Nephron (organoid): ENCODE measurements at regions not wholly inside any gene's neighbourhood (a gene's known extent, or its start where the extent isn't known, plus 50 kb on each side); places are given as distances from the start of the nearest gene placed in this dataset.

ENCODE experiments used
- H3K27ac Mint-ChIP-seq, 3 experiments: 2 replicates each; pipeline ENCODE4 v1.8.0; 2020; ENCODE audit warnings: mixed read lengths in 3 of 3, mild to moderate bottlenecking in 2 of 3, moderate library complexity in 1 of 3
- H3K27me3 Mint-ChIP-seq: 2 replicates; pipeline ENCODE4 v1.8.0; 2021; ENCODE audit warnings: low read depth, mild to moderate bottlenecking, moderate library complexity, mixed read lengths
- H3K36me3 Mint-ChIP-seq: 2 replicates; pipeline ENCODE4 v1.8.0; 2020; ENCODE audit warnings: low read depth, mixed read lengths
- H3K4me1 Mint-ChIP-seq: 2 replicates; pipeline ENCODE4 v1.8.0; 2020; ENCODE audit warnings: mixed read lengths
- H3K4me3 Mint-ChIP-seq, 3 experiments: 2 replicates each; pipeline ENCODE4 v1.8.0; 2020; ENCODE audit warnings: mild to moderate bottlenecking in 3 of 3, mixed read lengths in 3 of 3, moderate library complexity in 2 of 3
- H3K9me3 Mint-ChIP-seq: 2 replicates; pipeline ENCODE4 v1.8.0; 2020; ENCODE audit warnings: mixed read lengths
- CTCF ChIP-seq, 3 experiments: fragments of 200-600 bp; sonication (generic); IDR thresholded peaks; one replicate each; pipeline ENCODE4 v1.5.0; 2021; ENCODE audit warnings: antibody characterized with exemption in 3 of 3; ENCODE audit not compliant: unreplicated experiment in 3 of 3

GRCh38 chr21:34261841-34262468 lies 101.9 kb upstream of the KCNE2 start:
- Mint-ChIP-seq H3K9me3 (peaks cover 16% of the 10 kb centered on the region), H3K27ac (peak overlapping the region in 2 of 3 experiments; percentile 40 to 73), H3K27me3 (no peaks in the 10 kb centered on the region), H3K4me1 (peaks cover 22% of the 10 kb centered on the region), H3K4me3 (no peak overlapping the region), H3K36me3 (peaks cover 12% of the 10 kb centered on the region)
- no peak for TF ChIP-seq CTCF (IDR thresholded peaks at IDR 0.05; ENCODE audit: unreplicated experiment in 3 of 3)

GRCh38 chr21:34262469-34262845 lies 101.3 kb upstream of the KCNE2 start:
- peak overlapping the region in 2 of 3 experiments; percentile 40 to 73 for H3K27ac Mint-ChIP-seq
- TF ChIP-seq CTCF (IDR thresholded peaks at IDR 0.05; ENCODE audit: unreplicated experiment in 3 of 3) = no peak
- H3K27me3 Mint-ChIP-seq = no peaks in the 10 kb centered on the region
- no peak overlapping the region for H3K4me3 Mint-ChIP-seq
- peaks cover 12% of the 10 kb centered on the region for H3K9me3 Mint-ChIP-seq
- peaks cover 12% of the 10 kb centered on the region for H3K36me3 Mint-ChIP-seq
- H3K4me1 Mint-ChIP-seq = peaks cover 22% of the 10 kb centered on the region

- Mint-ChIP-seq H3K4me1 (peaks cover 22% of the 10 kb centered on the region), H3K4me3 (no peak overlapping the region), H3K27me3 (no peaks in the 10 kb centered on the region), H3K9me3 (peaks cover 8% of the 10 kb centered on the region), H3K27ac (peak overlapping the region in 1 of 3 experiments; percentile 73), H3K36me3 (peaks cover 12% of the 10 kb centered on the region)
- no peak for TF ChIP-seq CTCF (IDR thresholded peaks at IDR 0.05; ENCODE audit: unreplicated experiment in 3 of 3)
These were observed 100.2 kb upstream of the KCNE2 start for GRCh38 chr21:34263629-34264028.

- peaks cover 12% of the 10 kb centered on the region for H3K36me3 Mint-ChIP-seq
- peaks cover 10% of the 10 kb centered on the region for H3K4me1 Mint-ChIP-seq
- no peak for TF ChIP-seq CTCF (IDR thresholded peaks at IDR 0.05; ENCODE audit: unreplicated experiment in 3 of 3)
- H3K4me3 Mint-ChIP-seq = no peak overlapping the region
- H3K27ac Mint-ChIP-seq = peak overlapping the region in 2 of 3 experiments; percentile 27 to 43
- H3K27me3 Mint-ChIP-seq = no peaks in the 10 kb centered on the region
- H3K9me3 Mint-ChIP-seq = peaks cover 8% of the 10 kb centered on the region
These were observed 97.5 kb upstream of the KCNE2 start for GRCh38 chr21:34266351-34266750.

- TF ChIP-seq CTCF (IDR thresholded peaks at IDR 0.05; ENCODE audit: unreplicated experiment in 3 of 3) = no peak
- Mint-ChIP-seq H3K36me3 (peaks cover 6% of the 10 kb centered on the region), H3K4me1 (peaks cover 16% of the 10 kb centered on the region), H3K27me3 (no peaks in the 10 kb centered on the region), H3K4me3 (no peak overlapping the region), H3K27ac (no peak overlapping the region), H3K9me3 (peaks cover 3% of the 10 kb centered on the region)
These were observed 95.3 kb upstream of the KCNE2 start for GRCh38 chr21:34268493-34268892.

- no peak for TF ChIP-seq CTCF (IDR thresholded peaks at IDR 0.05; ENCODE audit: unreplicated experiment in 3 of 3)
- Mint-ChIP-seq H3K4me3 (no peak overlapping the region), H3K4me1 (peaks cover 23% of the 10 kb centered on the region), H3K27me3 (no peaks in the 10 kb centered on the region), H3K27ac (no peak overlapping the region), H3K36me3 (no peaks in the 10 kb centered on the region), H3K9me3 (no peaks in the 10 kb centered on the region)
These were observed 93.4 kb upstream of the KCNE2 start for GRCh38 chr21:34270411-34270810.
